Posterior vena cava (tissue), 2 donors: ENCODE measurements at regions not wholly inside any gene's neighbourhood (a gene's known extent, or its start where the extent isn't known, plus 50 kb on each side); places are given as distances from the start of the nearest gene placed in this dataset.
"Not testable (repeated sequence)": the region's sequence is repeated elsewhere in the genome, so short reads cannot be mapped to it uniquely, and the experiment has no call there.

Experiments
- DNase-seq: peaks from one replicate; pipeline ENCODE4 v3.0.0-alpha.2; 2020; ENCODE audit warnings: low spot score
- intact Hi-C, 2 donors: fragments of 100-400 bp; cut with DNase I; formaldehyde crosslinking; loops; one replicate each; pipeline versions ENCODE4 v1.14.1 to v1.14.2; 2022 to 2023
- donor health status: DM: yes; HTN: yes; CAD: no.
- donor health status: DM: yes; HTN: yes; CAD: no.

- DNase-seq: no peak
- intact Hi-C loops: loop anchor here in 1 of 2 donors (10.0 kb wide), 1 partner anchor 1689 kb away; no protein-coding TSS in a partner anchor
Observed at GRCh38 chr14:30443368-30444007, 115.5 kb upstream of the G2E3 start.

GRCh38 chr14:30444451-30444850 is 114.5 kb upstream of the G2E3 start:
- no peak for DNase-seq
- intact Hi-C loops: loop anchor here in 1 of 2 donors (10.0 kb wide), 1 partner anchor 1690 kb away; no protein-coding TSS in a partner anchor

DNA sequence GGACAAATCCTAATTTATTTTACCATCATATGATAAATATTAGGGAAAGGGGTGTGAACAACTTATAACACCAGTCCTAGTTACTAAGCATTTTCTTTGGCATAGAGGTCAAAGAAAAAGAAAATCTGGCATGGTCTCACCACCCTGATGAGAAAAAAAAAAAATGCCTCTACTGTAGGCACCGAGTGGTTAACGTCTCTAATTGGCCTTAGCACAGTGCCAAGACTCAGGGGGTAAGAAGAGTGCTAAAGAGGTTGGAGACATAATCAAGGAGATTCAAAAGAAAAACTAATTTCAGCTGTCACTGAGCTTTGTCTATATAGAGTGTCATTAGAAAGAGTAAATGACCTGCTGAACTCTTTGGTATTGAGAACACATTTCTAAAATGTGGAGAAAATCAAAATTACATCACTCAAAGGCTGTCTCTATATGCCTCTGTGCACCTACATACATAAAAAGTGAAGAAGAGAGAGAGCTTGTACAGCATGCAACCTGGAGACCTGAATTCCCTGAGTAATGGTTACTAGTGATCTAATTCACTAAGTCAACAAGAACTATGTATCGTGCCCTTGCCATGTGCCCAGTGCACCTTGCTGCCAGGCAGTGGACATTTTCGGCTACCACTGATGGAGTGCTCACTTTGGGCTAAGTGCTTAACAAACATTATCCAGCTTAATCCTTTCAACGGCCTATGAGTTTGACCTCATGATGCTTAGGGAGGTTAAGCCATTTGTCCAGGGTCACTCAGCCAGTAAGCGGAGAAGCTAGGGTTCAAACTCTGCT is 113.8 kb upstream of the G2E3 start:
- intact Hi-C loops: loop anchor here in 1 of 2 donors (10.0 kb wide), 1 partner anchor 1690 kb away; no protein-coding TSS in a partner anchor
- DNase-seq: no peak

- DNase-seq: no peak
- intact Hi-C loops: loop anchor here in 1 of 2 donors (10.0 kb wide), 1 partner anchor 1691 kb away; no protein-coding TSS in a partner anchor
Observed at GRCh38 chr14:30445852-30446251, 113.1 kb upstream of the G2E3 start.

- intact Hi-C loops: no loop called here
- DNase-seq: no peak
Observed at GRCh38 chr14:30450631-30451545, 108.1 kb upstream of the G2E3 start.

GRCh38 chr14:30456296-30456695 is 102.7 kb upstream of the G2E3 start:
- DNase-seq: no peak
- intact Hi-C loops: no loop called here

DNA sequence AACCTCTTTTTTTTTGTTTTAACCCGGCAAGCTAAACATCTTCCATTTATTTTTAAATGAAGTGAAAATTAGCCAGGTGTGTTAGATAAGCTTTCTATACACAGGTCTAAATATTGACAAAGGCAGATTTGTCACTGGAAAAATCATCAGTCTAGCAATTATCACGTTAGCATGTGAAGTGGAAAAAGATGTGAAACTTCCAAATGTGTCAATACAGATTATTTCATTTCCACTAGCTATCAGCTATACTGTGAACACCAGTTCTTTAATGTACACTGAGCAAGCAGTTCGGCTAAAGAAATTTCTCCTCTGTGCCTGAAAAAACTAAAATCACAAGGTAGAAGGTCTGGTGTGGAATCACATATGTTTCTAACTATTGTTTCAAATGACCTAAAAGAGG is 96.6 kb upstream of the G2E3 start:
- DNase-seq: no peak
- intact Hi-C loops: no loop called here

DNA sequence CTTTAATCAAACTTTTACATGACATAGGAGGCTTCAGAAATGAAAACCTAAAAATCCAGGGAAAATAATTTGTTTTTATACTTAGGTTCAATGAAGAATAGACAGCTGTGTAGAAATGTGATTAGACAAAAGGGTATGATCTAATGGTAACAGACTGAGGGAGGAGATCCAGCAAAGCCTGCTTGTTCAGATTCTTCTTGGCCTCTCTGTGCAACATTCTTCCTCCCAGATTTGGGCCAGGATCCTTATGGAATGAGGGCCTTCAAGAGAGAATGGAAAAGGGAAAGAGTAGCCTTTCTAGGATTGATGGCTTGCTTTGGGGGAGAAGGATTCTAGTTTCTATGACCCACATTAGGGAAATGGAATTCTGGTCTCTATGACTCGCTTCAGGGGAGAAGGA is 94.5 kb upstream of the G2E3 start:
- no peak for DNase-seq

DNA sequence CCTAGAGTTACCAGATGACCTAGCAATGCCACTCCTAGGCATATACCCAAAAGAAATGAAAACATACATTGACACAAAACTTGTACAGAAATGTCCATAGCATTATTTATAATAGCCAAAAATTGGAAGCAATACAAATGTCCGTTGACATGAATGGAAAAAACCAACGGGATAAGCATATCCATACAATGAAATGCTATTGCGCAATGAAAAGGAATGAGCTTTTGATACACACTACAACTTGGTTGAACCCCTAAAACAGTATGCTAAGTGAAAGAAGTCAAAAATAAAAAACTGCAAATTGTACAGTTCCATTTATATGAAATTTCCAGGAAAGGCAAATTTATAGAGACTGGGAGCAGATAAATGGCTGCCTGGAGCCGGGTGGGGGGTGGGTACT is 90.6 kb upstream of the G2E3 start:
- intact Hi-C loops: no loop called here
- DNase-seq: no peak

More for the DNA sequence above, 94.5 kb upstream of the G2E3 start:
- intact Hi-C loops: no loop called here

GRCh38 chr14:30471980-30472379 is 87.0 kb upstream of the G2E3 start:
- intact Hi-C loops: no loop called here

GRCh38 chr14:30473846-30474696 is 84.9 kb upstream of the G2E3 start:
- DNase-seq, intact Hi-C loops: not testable (repeated sequence)

More at GRCh38 chr14:30471980-30472379, 87.0 kb upstream of the G2E3 start:
- DNase-seq: no peak

DNA sequence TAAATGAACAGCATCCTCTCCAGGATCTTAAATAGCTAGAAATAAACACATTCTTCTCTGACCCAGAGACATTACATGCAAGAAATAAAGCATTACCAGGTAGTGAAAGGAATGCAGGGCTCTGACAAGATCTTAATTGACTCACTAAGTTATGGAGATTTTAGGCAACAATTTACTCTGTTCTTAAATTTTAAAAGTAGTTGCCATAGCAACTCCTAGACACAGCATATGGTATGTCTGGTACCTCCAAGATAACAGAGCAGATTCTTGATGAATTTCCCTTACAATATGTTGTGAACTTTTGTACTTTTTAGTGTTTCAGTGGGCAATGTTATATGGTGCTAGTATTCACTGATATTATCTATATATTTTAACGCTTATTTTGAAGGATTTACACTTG is 76.7 kb upstream of the G2E3 start:
- intact Hi-C loops: no loop called here
- DNase-seq: no peak

DNA sequence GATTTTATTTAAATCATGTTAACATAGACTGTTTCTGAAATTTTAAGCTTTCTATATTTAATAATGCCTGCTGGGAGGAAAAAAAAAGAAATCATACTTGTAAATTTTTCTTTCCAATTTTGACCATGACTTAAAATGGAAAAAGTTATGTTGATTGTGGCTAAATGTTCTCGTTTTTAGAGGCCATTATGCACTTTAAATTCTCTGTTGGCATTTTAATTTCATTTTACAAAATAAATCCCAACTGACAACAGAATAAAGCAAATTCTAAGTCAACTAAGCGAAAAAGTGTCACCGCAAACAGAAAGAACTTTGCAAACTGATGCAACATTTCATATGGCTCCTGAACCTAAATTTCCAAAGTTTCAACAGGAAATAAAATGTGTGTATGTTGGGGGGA is 74.8 kb upstream of the G2E3 start:
- no peak for DNase-seq
- intact Hi-C loops: no loop called here

DNA sequence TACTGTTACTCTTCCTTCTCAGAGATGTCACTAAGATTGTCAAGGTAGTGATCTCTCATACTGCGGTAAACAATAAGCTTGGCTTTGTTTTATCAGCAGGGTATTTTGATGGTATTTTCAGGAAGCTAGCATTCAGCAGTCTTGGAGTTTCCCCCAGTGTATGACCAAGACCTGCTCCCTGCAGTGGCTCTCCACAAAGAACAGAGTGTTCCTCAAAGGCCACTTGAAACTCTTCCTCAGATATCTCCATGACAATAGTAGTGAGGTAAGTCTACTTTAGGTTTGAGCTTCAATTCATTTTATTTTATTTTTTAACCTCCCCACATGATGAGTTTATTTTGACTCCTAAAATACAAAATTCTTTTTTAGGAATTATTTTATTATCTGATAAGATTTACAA is 74.0 kb upstream of the G2E3 start:
- intact Hi-C loops: no loop called here
- no peak for DNase-seq

DNA sequence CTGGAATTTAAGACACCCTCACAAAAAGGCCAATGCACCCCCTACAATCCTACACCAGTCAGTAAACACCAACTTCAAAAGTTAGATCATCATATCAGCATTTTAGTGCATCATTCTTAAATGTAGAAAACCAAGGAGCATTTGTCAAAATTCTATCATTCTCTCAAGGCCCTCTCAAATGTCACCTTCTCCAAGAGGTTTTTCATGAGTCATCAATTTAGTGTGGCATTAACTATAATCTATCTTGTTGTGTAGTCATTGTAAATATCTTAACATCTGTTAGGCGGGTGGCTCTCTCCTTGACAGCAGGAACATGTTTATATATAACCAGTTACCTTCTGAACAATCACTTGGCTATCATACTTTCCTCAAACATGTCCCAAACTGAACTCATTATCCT is 62.1 kb upstream of the G2E3 start:
- no peak for DNase-seq
- intact Hi-C loops: no loop called here

DNA sequence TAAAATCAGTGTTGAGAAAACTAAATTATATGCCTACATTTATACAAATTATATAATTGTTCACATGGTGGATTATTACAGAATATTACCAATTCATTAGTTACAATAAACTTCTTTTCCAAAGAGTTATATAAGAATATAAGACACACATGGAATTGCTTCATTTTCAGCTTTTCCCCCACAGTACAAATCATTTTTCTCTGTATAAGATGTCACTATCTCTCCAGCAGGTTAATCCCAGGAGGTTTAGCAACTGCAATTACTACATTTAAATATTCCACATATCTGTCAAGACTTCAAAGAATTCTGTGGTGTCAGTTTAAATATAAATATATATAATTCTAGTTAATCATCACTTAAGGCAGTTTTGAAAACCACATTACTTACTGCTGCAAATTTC is 59.6 kb upstream of the G2E3 start:
- intact Hi-C loops: no loop called here
- no peak for DNase-seq

DNA sequence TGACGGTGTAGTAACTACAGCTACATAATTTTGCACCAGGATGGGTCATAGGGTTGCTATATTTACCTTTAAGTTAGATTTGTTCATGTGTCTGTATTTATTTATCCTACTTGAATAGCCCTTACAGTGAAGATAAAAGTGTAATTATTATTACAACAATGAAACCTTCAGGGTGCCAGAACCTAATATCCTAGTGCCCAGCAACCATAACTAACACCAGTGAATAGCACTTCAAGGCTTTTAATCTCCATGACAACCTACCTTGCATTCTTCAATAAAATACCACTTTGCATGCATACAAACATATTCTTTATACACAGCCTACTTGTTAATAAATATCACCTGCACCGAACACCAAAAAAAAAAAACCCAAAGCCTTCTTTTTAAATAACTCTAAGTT is 58.7 kb upstream of the G2E3 start:
- no peak for DNase-seq
- intact Hi-C loops: no loop called here

GRCh38 chr14:30507209-30507608 is 51.7 kb upstream of the G2E3 start:
- no peak for DNase-seq
- intact Hi-C loops: no loop called here
